PC-3 (cell line): ENCODE measurements at regions not wholly inside any gene's neighbourhood (a gene's known extent, or its start where the extent isn't known, plus 50 kb on each side); places are given as distances from the start of the nearest gene placed in this dataset.

ENCODE experiments used
- EZH2 ChIP-seq: fragments of 300-600 bp; sonication (generic); IDR thresholded peaks from one replicate; pipeline ENCODE4 v1.6.1; 2017; ENCODE audit warnings: antibody characterized with exemption, mild to moderate bottlenecking, low read length; ENCODE audit not compliant: unreplicated experiment
- EZH2phosphoT487 ChIP-seq: fragments of 300-600 bp; sonication (generic); IDR thresholded peaks from 2 replicates; pipeline ENCODE4 v1.6.1; 2018; ENCODE audit warnings: mild to moderate bottlenecking, antibody characterized with exemption, low read length, borderline replicate concordance
- TF ChIP-seq, protein P1 (sequence below): fragments of 300-600 bp; sonication (generic); conservative IDR thresholded peaks from 2 replicates; pipeline ENCODE4 v1.5.1; 2017; ENCODE audit warnings: antibody characterized with exemption, low read depth, mild to moderate bottlenecking, low read length

DNA sequence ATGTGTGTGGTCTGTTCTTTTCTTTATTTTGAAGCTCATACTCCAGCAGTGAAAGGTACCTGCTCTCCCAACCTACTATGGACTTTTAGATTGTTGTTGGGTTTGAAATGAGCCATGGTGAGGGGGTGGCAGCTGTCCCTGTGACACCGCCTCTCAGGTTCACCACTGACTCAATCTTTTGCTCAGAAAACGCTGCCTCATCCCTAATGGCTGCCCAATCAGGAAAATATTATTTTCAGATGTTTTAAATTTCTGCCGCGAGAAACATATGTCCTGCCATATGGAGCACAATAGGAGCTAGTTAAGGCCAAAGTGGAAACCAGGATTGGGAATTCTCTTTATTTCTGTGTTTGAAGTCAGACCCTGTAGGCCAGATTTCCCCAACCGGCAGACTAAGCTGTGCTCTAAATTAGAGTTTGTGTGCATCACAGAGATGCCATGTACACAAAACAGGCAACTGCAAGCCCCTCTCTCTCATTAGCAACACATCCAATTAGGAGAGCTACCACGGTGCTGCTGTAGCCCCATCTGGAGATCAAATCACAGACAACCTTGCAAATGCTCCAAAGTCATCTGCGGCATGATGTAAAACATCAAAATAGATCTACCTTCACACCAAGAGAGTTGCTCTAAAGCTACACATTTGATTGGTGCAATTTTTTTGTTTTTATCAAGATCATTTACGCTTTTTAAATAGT lies 144.1 kb upstream of the BACH2 start:
- TF ChIP-seq, protein P1, sequence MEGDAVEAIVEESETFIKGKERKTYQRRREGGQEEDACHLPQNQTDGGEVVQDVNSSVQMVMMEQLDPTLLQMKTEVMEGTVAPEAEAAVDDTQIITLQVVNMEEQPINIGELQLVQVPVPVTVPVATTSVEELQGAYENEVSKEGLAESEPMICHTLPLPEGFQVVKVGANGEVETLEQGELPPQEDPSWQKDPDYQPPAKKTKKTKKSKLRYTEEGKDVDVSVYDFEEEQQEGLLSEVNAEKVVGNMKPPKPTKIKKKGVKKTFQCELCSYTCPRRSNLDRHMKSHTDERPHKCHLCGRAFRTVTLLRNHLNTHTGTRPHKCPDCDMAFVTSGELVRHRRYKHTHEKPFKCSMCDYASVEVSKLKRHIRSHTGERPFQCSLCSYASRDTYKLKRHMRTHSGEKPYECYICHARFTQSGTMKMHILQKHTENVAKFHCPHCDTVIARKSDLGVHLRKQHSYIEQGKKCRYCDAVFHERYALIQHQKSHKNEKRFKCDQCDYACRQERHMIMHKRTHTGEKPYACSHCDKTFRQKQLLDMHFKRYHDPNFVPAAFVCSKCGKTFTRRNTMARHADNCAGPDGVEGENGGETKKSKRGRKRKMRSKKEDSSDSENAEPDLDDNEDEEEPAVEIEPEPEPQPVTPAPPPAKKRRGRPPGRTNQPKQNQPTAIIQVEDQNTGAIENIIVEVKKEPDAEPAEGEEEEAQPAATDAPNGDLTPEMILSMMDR = no peak
- TF ChIP-seq EZH2phosphoT487 (no peak), EZH2 (no peak)
